IPS-18a (cell line): ENCODE measurements at regions not wholly inside any gene's neighbourhood (a gene's known extent, or its start where the extent isn't known, plus 50 kb on each side); places are given as distances from the start of the nearest gene placed in this dataset.

Source experiments
- H3K27ac ChIP-seq: one replicate; pipeline ENCODE4 v1.5.1; 2013; ENCODE audit warnings: low read length
- H3K27me3 ChIP-seq: one replicate; pipeline ENCODE4 v1.6.1; 2013; ENCODE audit warnings: mild to moderate bottlenecking, low read length; ENCODE audit not compliant: control insufficient read depth, insufficient read depth
- H3K36me3 ChIP-seq: one replicate; pipeline ENCODE4 v1.6.1; 2013; ENCODE audit warnings: low read depth, low read length; ENCODE audit not compliant: control insufficient read depth
- H3K4me1 ChIP-seq: one replicate; pipeline ENCODE4 v1.6.1; 2013; ENCODE audit warnings: low read depth, low read length; ENCODE audit not compliant: control insufficient read depth
- H3K4me3 ChIP-seq: one replicate; pipeline ENCODE4 v1.5.1; 2013; ENCODE audit warnings: low read length
- H3K9ac ChIP-seq: one replicate; pipeline ENCODE4 v1.6.1; 2013; ENCODE audit warnings: mild to moderate bottlenecking, low read length, moderate library complexity
- H3K9me3 ChIP-seq: one replicate; pipeline ENCODE4 v1.6.1; 2013; ENCODE audit warnings: low read depth, low read length; ENCODE audit not compliant: control insufficient read depth

GRCh38 chr15:94655249-94655880, 424.0 kb downstream of the MCTP2 start:
- Histone ChIP-seq H3K9ac (no peak overlapping the region), H3K27ac (no peak overlapping the region), H3K36me3 (no peaks in the 10 kb centered on the region), H3K9me3 (no peaks in the 10 kb centered on the region), H3K4me3 (no peak overlapping the region), H3K27me3 (no peaks in the 10 kb centered on the region), H3K4me1 (peaks cover 4% of the 10 kb centered on the region)

- Histone ChIP-seq H3K9ac (no peak overlapping the region), H3K27me3 (no peaks in the 10 kb centered on the region), H3K4me3 (no peak overlapping the region), H3K4me1 (no peaks in the 10 kb centered on the region), H3K36me3 (no peaks in the 10 kb centered on the region), H3K9me3 (no peaks in the 10 kb centered on the region), H3K27ac (no peak overlapping the region)
Observed at GRCh38 chr15:94665676-94666441, 434.5 kb downstream of the MCTP2 start.

- no peak overlapping the region for H3K4me3 ChIP-seq
- no peaks in the 10 kb centered on the region for H3K27me3 ChIP-seq
Observed at GRCh38 chr15:94666553-94666952, 435.2 kb downstream of the MCTP2 start.

GRCh38 chr15:94667109-94667508, 435.7 kb downstream of the MCTP2 start:
- Histone ChIP-seq H3K4me1 (peaks cover 3% of the 10 kb centered on the region), H3K27ac (no peak overlapping the region), H3K27me3 (no peaks in the 10 kb centered on the region), H3K9ac (no peak overlapping the region), H3K4me3 (no peak overlapping the region), H3K36me3 (no peaks in the 10 kb centered on the region), H3K9me3 (no peaks in the 10 kb centered on the region)

More at GRCh38 chr15:94666553-94666952, 435.2 kb downstream of the MCTP2 start:
- Histone ChIP-seq H3K4me1 (no peaks in the 10 kb centered on the region), H3K27ac (no peak overlapping the region), H3K36me3 (no peaks in the 10 kb centered on the region), H3K9ac (no peak overlapping the region), H3K9me3 (no peaks in the 10 kb centered on the region)

- H3K4me3 ChIP-seq = no peak overlapping the region
- H3K9me3 ChIP-seq = no peaks in the 10 kb centered on the region
Observed at GRCh38 chr15:94670438-94671034, 439.2 kb downstream of the MCTP2 start.

GRCh38 chr15:94671858-94672532, 440.6 kb downstream of the MCTP2 start:
- H3K27me3 ChIP-seq = no peaks in the 10 kb centered on the region
- no peak overlapping the region for H3K27ac ChIP-seq
- no peaks in the 10 kb centered on the region for H3K9me3 ChIP-seq
- peaks cover 10% of the 10 kb centered on the region for H3K4me1 ChIP-seq
- H3K36me3 ChIP-seq = no peaks in the 10 kb centered on the region
- H3K9ac ChIP-seq = no peak overlapping the region
- H3K4me3 ChIP-seq = peak overlapping the region; percentile 23

More at GRCh38 chr15:94670438-94671034, 439.2 kb downstream of the MCTP2 start:
- H3K36me3 ChIP-seq = no peaks in the 10 kb centered on the region
- no peak overlapping the region for H3K9ac ChIP-seq
- H3K27ac ChIP-seq = no peak overlapping the region
- no peaks in the 10 kb centered on the region for H3K27me3 ChIP-seq
- H3K4me1 ChIP-seq = peaks cover 10% of the 10 kb centered on the region

- H3K27me3 ChIP-seq = no peaks in the 10 kb centered on the region
- H3K4me1 ChIP-seq = peaks cover 10% of the 10 kb centered on the region
- no peak overlapping the region for H3K4me3 ChIP-seq
- H3K9me3 ChIP-seq = no peaks in the 10 kb centered on the region
- no peaks in the 10 kb centered on the region for H3K36me3 ChIP-seq
- no peak overlapping the region for H3K9ac ChIP-seq
- H3K27ac ChIP-seq = no peak overlapping the region
Observed at GRCh38 chr15:94673801-94674200, 442.4 kb downstream of the MCTP2 start.

GRCh38 chr15:94674296-94674695, 442.9 kb downstream of the MCTP2 start:
- H3K27me3 ChIP-seq = no peaks in the 10 kb centered on the region
- no peaks in the 10 kb centered on the region for H3K36me3 ChIP-seq
- no peak overlapping the region for H3K27ac ChIP-seq
- no peak overlapping the region for H3K4me3 ChIP-seq
- no peaks in the 10 kb centered on the region for H3K9me3 ChIP-seq
- no peak overlapping the region for H3K9ac ChIP-seq
- H3K4me1 ChIP-seq = peaks cover 10% of the 10 kb centered on the region

GRCh38 chr15:94677202-94677790, 445.9 kb downstream of the MCTP2 start:
- no peak overlapping the region for H3K4me3 ChIP-seq
- H3K36me3 ChIP-seq = no peaks in the 10 kb centered on the region
- H3K9me3 ChIP-seq = no peaks in the 10 kb centered on the region
- no peaks in the 10 kb centered on the region for H3K27me3 ChIP-seq
- H3K27ac ChIP-seq = no peak overlapping the region
- no peak overlapping the region for H3K9ac ChIP-seq
- peaks cover 4% of the 10 kb centered on the region for H3K4me1 ChIP-seq

GRCh38 chr15:94682171-94682570, 450.8 kb downstream of the MCTP2 start:
- Histone ChIP-seq H3K4me3 (no peak overlapping the region), H3K36me3 (no peaks in the 10 kb centered on the region), H3K9ac (no peak overlapping the region), H3K4me1 (no peaks in the 10 kb centered on the region), H3K27ac (no peak overlapping the region), H3K27me3 (no peaks in the 10 kb centered on the region), H3K9me3 (no peaks in the 10 kb centered on the region)

- Histone ChIP-seq H3K27ac (no peak overlapping the region), H3K36me3 (no peaks in the 10 kb centered on the region), H3K27me3 (no peaks in the 10 kb centered on the region), H3K4me3 (no peak overlapping the region), H3K4me1 (no peaks in the 10 kb centered on the region), H3K9me3 (no peaks in the 10 kb centered on the region), H3K9ac (no peak overlapping the region)
Observed at GRCh38 chr15:94683902-94684301, 452.5 kb downstream of the MCTP2 start.
